H4 (cell line): ENCODE measurements at regions not wholly inside any gene's neighbourhood (a gene's known extent, or its start where the extent isn't known, plus 50 kb on each side); places are given as distances from the start of the nearest gene placed in this dataset.

Experiments used
- DNase-seq: peaks from one replicate; pipeline ENCODE4 v3.0.0-alpha.2; 2015; ENCODE audit warnings: low spot score

GRCh38 chr6:125544819-125545218 is 204.6 kb upstream of the HEY2 start:
- no peak for DNase-seq

GRCh38 chr6:125546841-125547251 is 202.6 kb upstream of the HEY2 start:
- DNase-seq, result peak; percentile 64

GRCh38 chr6:125547381-125547780 is 202.1 kb upstream of the HEY2 start:
- no peak for DNase-seq

GRCh38 chr6:125549202-125549884 is 200.1 kb upstream of the HEY2 start:
- no peak for DNase-seq

GRCh38 chr6:125550892-125551291 is 198.5 kb upstream of the HEY2 start:
- DNase-seq, result no peak

DNA sequence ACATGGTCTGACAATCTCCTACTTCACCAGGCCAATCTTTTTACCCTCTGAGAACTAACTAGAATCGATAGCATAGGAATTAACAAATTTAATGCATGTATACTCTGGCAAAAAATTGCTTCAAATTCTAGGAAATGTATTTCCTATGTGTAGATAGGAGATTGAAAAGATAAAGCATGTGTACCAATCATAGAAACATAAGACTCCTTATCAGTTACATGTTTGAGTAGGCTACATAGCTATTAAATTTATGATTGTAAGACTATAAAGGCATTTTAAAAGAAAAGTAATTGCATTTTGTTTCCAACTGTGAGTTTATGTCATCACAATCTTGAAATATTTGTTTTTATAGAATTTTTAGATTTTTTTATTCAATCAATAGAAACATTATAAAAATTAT is 196.6 kb upstream of the HEY2 start:
- no peak for DNase-seq

- no peak for DNase-seq
Observed at GRCh38 chr6:125554456-125554855, 195.0 kb upstream of the HEY2 start.

- DNase-seq, result no peak
Observed at GRCh38 chr6:125558241-125558843, 191.1 kb upstream of the HEY2 start.

DNA sequence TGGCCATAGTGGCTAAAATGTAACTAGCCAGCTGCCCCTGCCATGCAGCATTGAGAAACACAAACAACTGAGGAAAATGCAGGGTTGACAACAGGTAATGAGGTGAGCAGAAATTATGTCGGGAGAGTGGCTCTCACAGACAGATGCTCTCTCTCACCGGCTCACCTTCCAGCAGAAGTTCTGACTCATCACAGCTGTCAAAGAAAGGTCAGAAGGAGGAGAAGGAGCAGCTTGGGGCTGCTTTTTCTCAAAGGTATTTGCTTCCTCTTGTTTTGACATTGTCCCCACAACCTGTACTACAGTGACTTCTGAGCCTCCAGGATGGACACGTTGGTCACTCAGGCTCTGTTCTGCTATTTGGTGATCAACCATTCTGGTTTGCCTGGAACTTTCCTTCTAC is 190.5 kb upstream of the HEY2 start:
- DNase-seq, result no peak

- peak; percentile 3 for DNase-seq
Observed at GRCh38 chr6:125562156-125562555, 187.3 kb upstream of the HEY2 start.

DNA sequence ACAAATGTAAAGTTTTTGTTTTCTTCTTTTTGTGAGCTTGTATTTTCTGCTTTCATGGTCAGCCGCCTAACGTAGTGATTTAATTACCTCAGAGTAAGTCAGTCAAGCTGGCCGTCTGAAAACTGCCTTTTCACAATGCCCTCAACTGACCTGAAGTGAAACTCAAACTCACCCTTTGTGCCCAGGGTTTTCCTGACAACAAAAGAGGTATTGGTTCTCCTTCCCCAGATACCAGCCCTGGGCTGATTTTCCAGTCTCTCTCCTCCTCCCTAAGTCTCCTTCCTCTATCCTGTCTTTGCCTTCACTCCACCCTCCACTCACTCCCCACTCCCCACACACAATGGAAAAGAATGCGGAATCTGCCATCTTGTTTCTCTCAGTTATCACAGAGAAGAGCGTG is 184.5 kb upstream of the HEY2 start:
- no peak for DNase-seq

DNA sequence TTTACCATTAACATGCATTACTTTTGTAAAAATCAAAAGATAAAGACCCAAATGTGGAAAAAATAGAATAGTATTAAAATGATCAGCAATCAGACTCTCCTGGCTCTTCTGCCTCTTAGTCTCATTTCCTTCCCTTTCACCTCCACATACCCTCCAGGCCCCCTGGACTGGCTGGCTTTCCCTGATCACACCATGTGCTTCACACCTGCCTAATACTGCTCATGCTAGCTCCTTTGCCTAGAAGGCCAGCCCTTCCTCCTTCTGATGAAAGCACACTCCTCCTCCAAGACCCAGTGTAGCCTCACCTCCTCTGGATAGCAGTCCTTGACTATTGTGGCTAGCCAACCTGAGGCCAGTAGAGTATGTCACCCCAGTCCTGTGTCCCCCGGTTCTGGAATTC is 182.0 kb upstream of the HEY2 start:
- DNase-seq, result no peak

- no peak for DNase-seq
Observed at GRCh38 chr6:125568609-125569008, 180.8 kb upstream of the HEY2 start.

DNA sequence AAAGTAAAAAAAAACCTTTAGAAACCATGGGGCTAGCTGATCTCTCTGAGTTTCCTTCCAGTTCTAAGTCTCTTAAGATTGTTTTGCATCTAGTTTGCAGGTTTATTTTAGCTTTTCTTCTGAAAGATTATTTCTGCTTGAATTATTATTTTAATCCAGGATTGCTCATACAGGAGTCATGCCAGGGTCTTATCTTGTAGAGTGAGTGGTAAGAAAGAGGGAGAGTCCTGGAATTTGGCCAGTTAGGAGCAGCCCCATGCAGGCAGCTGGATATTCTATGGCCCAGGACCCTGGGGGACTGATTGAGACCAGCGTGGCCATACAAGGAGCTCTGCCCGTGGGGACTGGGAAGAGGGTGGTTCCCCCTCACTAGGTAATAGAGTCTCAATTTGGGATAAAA is 178.9 kb upstream of the HEY2 start:
- DNase-seq, result no peak

- DNase-seq, result no peak
Observed at GRCh38 chr6:125571207-125571755, 178.2 kb upstream of the HEY2 start.

DNA sequence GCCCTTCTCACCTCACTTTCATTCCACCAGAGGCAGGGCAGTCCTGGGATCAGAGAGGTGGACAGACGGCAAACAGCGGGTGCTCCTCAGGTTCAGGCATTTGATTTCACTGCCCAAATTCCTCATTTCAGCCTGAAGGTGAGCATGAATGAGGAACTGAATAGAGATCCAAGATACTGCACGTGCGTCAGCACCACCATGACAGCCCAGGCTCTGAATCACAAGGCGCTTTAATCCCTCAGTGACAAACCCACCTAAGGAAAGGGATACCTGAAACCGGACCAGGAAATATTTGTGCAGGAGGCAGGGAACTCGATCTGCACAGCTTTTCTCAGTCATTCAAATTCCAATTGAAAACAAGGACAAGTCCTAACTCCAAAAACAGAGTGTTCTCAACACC is 174.8 kb upstream of the HEY2 start:
- DNase-seq, result no peak

- no peak for DNase-seq
Observed at GRCh38 chr6:125577124-125577662, 172.2 kb upstream of the HEY2 start.

DNA sequence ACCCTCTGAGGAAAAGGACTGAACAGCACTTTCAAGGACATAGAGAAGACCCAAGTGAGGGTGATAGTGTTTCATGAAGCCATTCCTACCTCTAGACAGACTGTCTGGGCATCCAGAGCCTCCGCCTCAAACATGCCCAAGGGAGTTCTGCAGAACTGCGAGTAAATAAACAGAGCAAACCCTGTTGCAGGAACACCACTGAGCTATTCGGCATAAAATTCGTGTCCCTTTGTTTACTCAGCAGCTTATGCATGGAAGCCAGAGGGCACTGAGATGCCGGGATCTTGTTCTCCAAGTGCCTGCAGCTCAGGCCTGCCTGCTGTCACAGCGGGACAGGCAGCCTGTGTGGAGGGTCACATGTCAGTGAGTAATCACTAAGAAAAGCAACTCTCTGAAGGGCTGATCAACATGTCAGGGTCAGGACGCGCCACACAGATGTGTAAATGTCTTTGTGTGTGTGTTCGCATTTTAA is 164.9 kb upstream of the HEY2 start:
- DNase-seq, result peak; percentile 72

GRCh38 chr6:125585470-125585869 is 164.0 kb upstream of the HEY2 start:
- no peak for DNase-seq

- peak; percentile 4 for DNase-seq
Observed at GRCh38 chr6:125586074-125586473, 163.4 kb upstream of the HEY2 start.

DNA sequence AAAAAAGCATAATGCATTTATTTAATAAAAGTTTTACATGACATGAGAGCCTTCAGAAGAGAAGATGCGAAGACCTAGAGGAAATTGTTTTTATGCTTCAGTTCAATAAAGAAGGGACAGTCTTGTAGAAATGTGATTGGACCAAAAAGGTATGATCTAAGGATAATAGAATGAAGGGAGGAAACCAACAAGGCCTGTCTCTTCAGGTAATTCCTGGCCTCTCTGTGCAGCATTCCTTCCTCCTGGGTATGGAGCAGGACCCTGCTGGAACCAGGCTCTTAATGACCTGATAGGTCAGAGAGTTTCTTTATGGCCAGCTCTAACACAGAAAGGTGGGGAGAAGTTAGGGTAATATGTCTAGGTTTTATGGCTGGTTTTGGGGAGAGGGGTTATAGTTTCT is 162.8 kb upstream of the HEY2 start:
- no peak for DNase-seq

GRCh38 chr6:125587666-125588632 is 161.5 kb upstream of the HEY2 start:
- DNase-seq, result no peak
